OCI-LY7 (cell line): ENCODE measurements at regions not wholly inside any gene's neighbourhood (a gene's known extent, or its start where the extent isn't known, plus 50 kb on each side); places are given as distances from the start of the nearest gene placed in this dataset.

Experiments used
- BruUV-seq: library from RNA; stranded (reverse); fragments of 400-500 nt; replicated peaks from 2 replicates; lab custom pipeline; 2021; lab: Mats Ljungman, UMichigan
- CTCF ChIA-PET: fragments of 300-600 bp; sonication (Branson Sonifier 250); formaldehyde crosslinking; loops from one replicate; lab custom pipeline; 2022; ENCODE audit warnings: antibody characterized with exemption; ENCODE audit not compliant: unreplicated experiment; lab: Charles Lee
- POLR2A ChIA-PET: fragments of 300-600 bp; sonication (Branson Sonifier 250); formaldehyde crosslinking; loops from one replicate; lab custom pipeline; 2022; ENCODE audit warnings: antibody characterized with exemption; lab: Charles Lee
- DNase-seq: peaks from one replicate; pipeline ENCODE4 v3.0.0-alpha.2; 2015; ENCODE audit warnings: low spot score
- H2AFZ ChIP-seq: fragments of 200-600 bp; sonication (generic), shearing (Covaris generic); 2 replicates; pipeline ENCODE4 v1.6.1; 2014; ENCODE audit warnings: mild to moderate bottlenecking, antibody characterized with exemption, low read length, moderate library complexity
- H3K27ac ChIP-seq: fragments of 200-600 bp; sonication (generic); 2 replicates; pipeline ENCODE4 v1.5.1; 2014; ENCODE audit warnings: mixed run types, low read depth, mild to moderate bottlenecking, moderate library complexity, low read length, inconsistent platforms; ENCODE audit not compliant: poor library complexity, severe bottlenecking
- H3K36me3 ChIP-seq: fragments of 200-600 bp; sonication (generic); 2 replicates; pipeline ENCODE4 v1.6.1; 2014; ENCODE audit warnings: mild to moderate bottlenecking, antibody characterized with exemption, low read length, moderate library complexity, mixed read lengths; ENCODE audit not compliant: insufficient read depth
- H3K4me1 ChIP-seq: fragments of 200-600 bp; sonication (generic); 2 replicates; pipeline ENCODE4 v1.5.1; 2014; ENCODE audit warnings: mild to moderate bottlenecking, low read length; ENCODE audit not compliant: insufficient read depth, poor library complexity, severe bottlenecking
- H3K4me2 ChIP-seq: fragments of 200-600 bp; sonication (generic); 2 replicates; pipeline ENCODE4 v1.6.1; 2014; ENCODE audit warnings: mild to moderate bottlenecking, low read length
- H3K4me3 ChIP-seq: fragments of 200-600 bp; sonication (generic); 2 replicates; pipeline ENCODE4 v1.5.1; 2014; ENCODE audit warnings: mild to moderate bottlenecking, low read depth, low read length; ENCODE audit not compliant: poor library complexity, severe bottlenecking
- H3K79me2 ChIP-seq: fragments of 200-600 bp; sonication (generic); 2 replicates; pipeline ENCODE4 v1.6.1; 2016; ENCODE audit warnings: low read depth, mild to moderate bottlenecking, low read length, moderate library complexity, mixed read lengths; ENCODE audit not compliant: insufficient read depth
- H3K9me2 ChIP-seq: fragments of 200-600 bp; sonication (generic); 2 replicates; pipeline ENCODE4 v1.6.1; 2016; ENCODE audit warnings: mild to moderate bottlenecking, low read length, mixed read lengths; ENCODE audit not compliant: insufficient read depth
- H3K9me3 ChIP-seq: fragments of 200-600 bp; sonication (generic); 2 replicates; pipeline ENCODE4 v1.6.1; 2014; ENCODE audit warnings: mild to moderate bottlenecking, mixed run types, low read length, mixed read lengths
- H4K20me1 ChIP-seq: fragments of 200-600 bp; sonication (generic); 2 replicates; pipeline ENCODE4 v1.6.1; 2014; ENCODE audit warnings: mild to moderate bottlenecking, antibody characterized with exemption, low read length, moderate library complexity, mixed read lengths; ENCODE audit not compliant: insufficient read depth
- EZH2phosphoT487 ChIP-seq: fragments of 200-600 bp; sonication (generic); IDR thresholded peaks from 2 replicates; pipeline ENCODE4 v1.6.1; 2018; ENCODE audit warnings: low read depth, borderline replicate concordance, mild to moderate bottlenecking, mixed run types, antibody characterized with exemption, low read length, moderate library complexity, mixed read lengths
- intact Hi-C: fragments of 100-400 bp; cut with micrococcal nuclease; formaldehyde crosslinking; loops from one replicate; pipeline ENCODE4 v1.10.0; 2022; ENCODE audit not compliant: unreplicated experiment
- TF ChIP-seq, protein P1 (sequence below): fragments of 200-600 bp; sonication (generic); conservative IDR thresholded peaks from 2 replicates; pipeline ENCODE4 v1.5.1; 2014; ENCODE audit warnings: mild to moderate bottlenecking, antibody characterized with exemption, low read length, moderate library complexity, mixed read lengths

DNA sequence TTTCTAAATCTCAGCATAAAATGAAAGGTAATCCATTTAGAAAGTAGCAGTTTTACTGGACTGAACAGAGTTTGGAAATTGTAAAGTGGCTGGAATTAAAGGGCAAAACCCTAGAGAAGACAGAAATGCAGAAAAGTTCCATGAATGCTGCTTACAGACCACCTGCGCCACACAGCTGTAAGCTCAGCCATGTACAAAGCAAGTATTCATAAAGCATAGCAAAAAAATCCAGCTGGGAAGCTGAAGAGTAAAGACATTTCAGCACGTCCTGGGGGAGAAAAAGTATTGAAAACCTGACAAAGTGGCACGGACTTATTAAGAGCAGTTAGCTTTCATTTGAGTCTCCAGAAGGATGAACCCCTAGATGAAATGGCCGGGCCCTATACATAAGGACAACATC lies 220.1 kb upstream of the CNTN5 start:
- Histone ChIP-seq H3K4me1 (no peaks in the 10 kb centered on the region), H2AFZ (no peak overlapping the region), H4K20me1 (no peaks in the 10 kb centered on the region), H3K9me3 (no peaks in the 10 kb centered on the region), H3K79me2 (no peaks in the 10 kb centered on the region), H3K36me3 (no peaks in the 10 kb centered on the region), H3K27ac (no peak overlapping the region), H3K4me3 (no peak overlapping the region), H3K9me2 (0 out of 2 replicates have a peak, but pooled peaks cover 3% of the 10 kb centered on the region), H3K4me2 (no peak overlapping the region)
- TF ChIP-seq EZH2phosphoT487 = no peak
- TF ChIP-seq, protein P1, sequence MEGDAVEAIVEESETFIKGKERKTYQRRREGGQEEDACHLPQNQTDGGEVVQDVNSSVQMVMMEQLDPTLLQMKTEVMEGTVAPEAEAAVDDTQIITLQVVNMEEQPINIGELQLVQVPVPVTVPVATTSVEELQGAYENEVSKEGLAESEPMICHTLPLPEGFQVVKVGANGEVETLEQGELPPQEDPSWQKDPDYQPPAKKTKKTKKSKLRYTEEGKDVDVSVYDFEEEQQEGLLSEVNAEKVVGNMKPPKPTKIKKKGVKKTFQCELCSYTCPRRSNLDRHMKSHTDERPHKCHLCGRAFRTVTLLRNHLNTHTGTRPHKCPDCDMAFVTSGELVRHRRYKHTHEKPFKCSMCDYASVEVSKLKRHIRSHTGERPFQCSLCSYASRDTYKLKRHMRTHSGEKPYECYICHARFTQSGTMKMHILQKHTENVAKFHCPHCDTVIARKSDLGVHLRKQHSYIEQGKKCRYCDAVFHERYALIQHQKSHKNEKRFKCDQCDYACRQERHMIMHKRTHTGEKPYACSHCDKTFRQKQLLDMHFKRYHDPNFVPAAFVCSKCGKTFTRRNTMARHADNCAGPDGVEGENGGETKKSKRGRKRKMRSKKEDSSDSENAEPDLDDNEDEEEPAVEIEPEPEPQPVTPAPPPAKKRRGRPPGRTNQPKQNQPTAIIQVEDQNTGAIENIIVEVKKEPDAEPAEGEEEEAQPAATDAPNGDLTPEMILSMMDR = no peak
- POLR2A ChIA-PET = interaction anchor here (0.5 to 1.2 kb wide), 2 partner anchors 11 to 327 kb away, joined by 3 to 4 read pairs; no protein-coding TSS in a partner anchor
- BruUV-seq = no TSS peak
- DNase-seq = no peak
- intact Hi-C loops = no loop called here
- CTCF ChIA-PET = no interaction called here

DNA sequence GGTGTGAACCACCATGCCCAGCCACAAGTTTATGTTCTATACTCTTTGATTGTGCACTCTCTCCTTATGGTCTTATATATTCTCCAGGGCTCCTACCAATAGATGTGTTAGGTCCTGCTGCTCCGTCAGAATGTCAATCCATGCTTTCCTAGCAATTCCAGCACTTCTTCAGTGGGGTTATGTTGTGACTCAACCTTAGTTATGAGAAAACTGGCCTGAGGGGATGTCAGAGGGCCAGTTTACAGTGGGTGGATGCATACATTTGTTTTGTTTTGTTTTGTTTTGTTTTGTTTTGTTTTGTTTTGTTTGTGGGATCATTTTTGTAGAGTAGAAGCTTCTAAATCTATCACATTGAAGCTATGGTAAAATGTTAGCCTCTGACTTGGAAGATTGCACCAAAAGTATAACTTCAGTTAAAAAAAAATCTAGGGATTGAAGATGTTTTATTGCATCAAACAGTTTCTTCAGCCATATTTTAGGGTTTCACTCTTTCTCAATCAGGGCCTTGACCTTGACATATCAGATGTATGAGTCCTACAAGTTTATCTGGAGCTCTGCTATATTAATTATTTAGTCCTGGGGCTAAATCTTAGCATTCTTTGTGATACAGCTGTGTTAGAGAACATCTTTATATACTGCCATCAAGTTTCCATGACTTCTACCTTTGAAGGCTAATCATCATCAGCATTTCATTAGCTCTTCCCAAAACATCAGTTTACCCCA lies 191.6 kb upstream of the CNTN5 start:
- no peaks in the 10 kb centered on the region for H3K36me3 ChIP-seq
- no TSS peak for BruUV-seq
- no peaks in the 10 kb centered on the region for H3K79me2 ChIP-seq
- no peaks in the 10 kb centered on the region for H4K20me1 ChIP-seq
- no peak for DNase-seq
- H3K4me3 ChIP-seq = no peak overlapping the region
- H3K9me3 ChIP-seq = no peaks in the 10 kb centered on the region
- CTCF ChIA-PET = no interaction called here
- no peak overlapping the region for H3K4me2 ChIP-seq
- no peaks in the 10 kb centered on the region for H3K4me1 ChIP-seq
- no peak overlapping the region for H3K27ac ChIP-seq
- POLR2A ChIA-PET = interaction anchor here (1.0 kb wide), 1 partner anchor 10 kb away, joined by 3 read pairs; no protein-coding TSS in a partner anchor
- TF ChIP-seq, protein P1 = no peak
- no peak for TF ChIP-seq EZH2phosphoT487
- no peaks in the 10 kb centered on the region for H3K9me2 ChIP-seq
- no peak overlapping the region for H2AFZ ChIP-seq
- intact Hi-C loops = no loop called here

DNA sequence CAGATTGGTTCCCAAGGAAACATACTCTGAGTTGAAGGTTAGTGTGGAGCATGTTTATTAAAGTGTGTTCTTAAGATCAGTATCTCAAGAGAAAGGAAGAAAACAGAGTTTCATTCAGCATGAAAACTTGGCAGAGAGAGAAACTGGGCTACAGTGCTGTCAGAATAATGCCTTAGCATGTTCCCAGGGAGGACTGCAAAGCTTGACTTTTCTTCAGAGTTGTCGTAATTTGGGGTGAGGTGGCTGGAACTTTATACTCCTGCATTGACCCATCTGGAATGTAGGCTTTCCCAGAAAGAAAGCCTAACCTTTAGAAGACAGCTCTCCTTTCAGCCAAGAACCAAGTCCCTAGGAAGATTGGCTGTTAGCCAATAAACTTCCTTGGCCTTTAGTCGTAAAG lies 190.8 kb upstream of the CNTN5 start:
- no peak for DNase-seq
- no peak overlapping the region for H3K4me2 ChIP-seq
- no peaks in the 10 kb centered on the region for H3K9me3 ChIP-seq
- no peaks in the 10 kb centered on the region for H3K79me2 ChIP-seq
- no peak overlapping the region for H3K27ac ChIP-seq
- TF ChIP-seq, protein P1 = no peak
- no peak for TF ChIP-seq EZH2phosphoT487
- no peaks in the 10 kb centered on the region for H3K9me2 ChIP-seq
- ChIA-PET CTCF (no interaction called here), POLR2A (interaction anchor here (1.0 kb wide), 1 partner anchor 11 kb away, joined by 3 read pairs; no protein-coding TSS in a partner anchor)
- BruUV-seq = no TSS peak
- no peak overlapping the region for H2AFZ ChIP-seq
- H4K20me1 ChIP-seq = no peaks in the 10 kb centered on the region
- H3K4me1 ChIP-seq = no peaks in the 10 kb centered on the region
- intact Hi-C loops = no loop called here
- H3K4me3 ChIP-seq = no peak overlapping the region
- H3K36me3 ChIP-seq = no peaks in the 10 kb centered on the region
